ENCODE measurements at regions not wholly inside any gene's neighbourhood (a gene's known extent, or its start where the extent isn't known, plus 50 kb on each side); places are given as distances from the start of the nearest gene placed in this dataset.

DNA sequence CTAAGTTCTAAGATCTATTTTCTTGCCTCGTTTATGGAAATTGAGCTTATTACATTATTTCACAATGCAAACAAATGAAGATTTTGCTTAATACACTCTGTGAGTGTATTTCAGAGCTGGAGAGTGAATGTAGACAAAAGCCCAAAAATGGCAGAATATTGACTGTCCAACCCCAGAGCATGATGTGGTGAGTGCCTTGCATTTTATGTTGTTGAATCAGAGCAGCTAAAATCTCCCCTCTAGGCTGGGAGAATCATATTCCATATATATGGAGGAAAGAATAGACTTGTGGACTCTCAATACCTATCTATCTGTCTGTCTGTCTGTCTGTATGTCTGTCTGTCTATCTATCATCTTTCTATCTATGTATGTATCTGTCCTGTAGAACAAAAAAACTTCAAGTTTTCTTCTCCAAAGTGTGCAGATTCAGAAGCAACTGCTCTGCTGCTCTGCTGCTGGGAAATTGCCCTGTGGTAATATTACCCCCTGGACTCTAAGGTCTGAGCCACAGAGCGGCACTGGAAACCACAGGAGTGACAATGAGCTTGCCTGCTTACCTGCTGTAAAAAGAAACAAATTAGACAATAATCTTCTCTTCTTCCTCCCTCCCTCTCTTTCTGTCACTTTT, 209.4 kb upstream of the PRICKLE1 start:
- peaks cover 0 to 2% of the 10 kb centered on the region in 2 experiments; a peak in 2 of 4 replicates for H3K27me3 ChIP-seq (replicated peaks in 1 of 2; ENCODE audit: control insufficient read depth in 2 of 2, insufficient read depth in 2 of 2, low read length in 1 of 2)
- BruUV-seq (replicated peaks): no TSS peak
- intact Hi-C loops (cut with micrococcal nuclease; ENCODE audit: unreplicated experiment) (no loop called here), in situ Hi-C loops (cut with MboI) (no loop called here)
- POLR2A ChIA-PET: no interaction called here
- 30% methylated on average over 2 of the region's 2 CpGs for WGBS (ENCODE audit: insufficient coverage, insufficient replicate concordance, low lambda C conversion rate, missing lambda C conversion rate)
- H4K20me1 ChIP-seq (ENCODE audit: control insufficient read depth, insufficient read depth): no peaks in the 10 kb centered on the region
- DNase-seq (ENCODE audit: low read depth, low spot score) (no peak), FAIRE-seq (no peak), ATAC-seq (no peak)
- no peaks in the 10 kb centered on the region for H3K4me1 ChIP-seq (ENCODE audit: control insufficient read depth, insufficient read depth, low read length)
- RAD21 ChIA-PET (ENCODE audit: unreplicated experiment): no interaction called here
- CTCF ChIA-PET: no interaction called here
- no peak overlapping the region for H3K4me2 ChIP-seq (ENCODE audit: control insufficient read depth, insufficient read depth)
- no peak for TF ChIP-seq DPF2 (IDR thresholded peaks at IDR 0.05)
- TF ChIP-seq WRNIP1 (IDR thresholded peaks at IDR 0.05; ENCODE audit: borderline replicate concordance, low read depth, low read length): no peak
- TF ChIP-seq CHD4 (IDR thresholded peaks at IDR 0.05): no peak
- no peak for TF ChIP-seq TBL1XR1 (IDR thresholded peaks at IDR 0.05; ENCODE audit: low read depth, low read length)
- TF ChIP-seq NFIC (IDR thresholded peaks at IDR 0.05; ENCODE audit: low read depth, low read length): no peak
- TF ChIP-seq, protein P1, sequence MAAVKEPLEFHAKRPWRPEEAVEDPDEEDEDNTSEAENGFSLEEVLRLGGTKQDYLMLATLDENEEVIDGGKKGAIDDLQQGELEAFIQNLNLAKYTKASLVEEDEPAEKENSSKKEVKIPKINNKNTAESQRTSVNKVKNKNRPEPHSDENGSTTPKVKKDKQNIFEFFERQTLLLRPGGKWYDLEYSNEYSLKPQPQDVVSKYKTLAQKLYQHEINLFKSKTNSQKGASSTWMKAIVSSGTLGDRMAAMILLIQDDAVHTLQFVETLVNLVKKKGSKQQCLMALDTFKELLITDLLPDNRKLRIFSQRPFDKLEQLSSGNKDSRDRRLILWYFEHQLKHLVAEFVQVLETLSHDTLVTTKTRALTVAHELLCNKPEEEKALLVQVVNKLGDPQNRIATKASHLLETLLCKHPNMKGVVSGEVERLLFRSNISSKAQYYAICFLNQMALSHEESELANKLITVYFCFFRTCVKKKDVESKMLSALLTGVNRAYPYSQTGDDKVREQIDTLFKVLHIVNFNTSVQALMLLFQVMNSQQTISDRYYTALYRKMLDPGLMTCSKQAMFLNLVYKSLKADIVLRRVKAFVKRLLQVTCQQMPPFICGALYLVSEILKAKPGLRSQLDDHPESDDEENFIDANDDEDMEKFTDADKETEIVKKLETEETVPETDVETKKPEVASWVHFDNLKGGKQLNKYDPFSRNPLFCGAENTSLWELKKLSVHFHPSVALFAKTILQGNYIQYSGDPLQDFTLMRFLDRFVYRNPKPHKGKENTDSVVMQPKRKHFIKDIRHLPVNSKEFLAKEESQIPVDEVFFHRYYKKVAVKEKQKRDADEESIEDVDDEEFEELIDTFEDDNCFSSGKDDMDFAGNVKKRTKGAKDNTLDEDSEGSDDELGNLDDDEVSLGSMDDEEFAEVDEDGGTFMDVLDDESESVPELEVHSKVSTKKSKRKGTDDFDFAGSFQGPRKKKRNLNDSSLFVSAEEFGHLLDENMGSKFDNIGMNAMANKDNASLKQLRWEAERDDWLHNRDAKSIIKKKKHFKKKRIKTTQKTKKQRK (IDR thresholded peaks at IDR 0.05; ENCODE audit: low read depth, low read length): no peak
- TF ChIP-seq ZZZ3 (IDR thresholded peaks at IDR 0.05; ENCODE audit: control insufficient read depth, insufficient read length, low read depth): no peak
- TF ChIP-seq CREM (IDR thresholded peaks at IDR 0.05; ENCODE audit: low read depth): no peak
- TF ChIP-seq, protein P2, sequence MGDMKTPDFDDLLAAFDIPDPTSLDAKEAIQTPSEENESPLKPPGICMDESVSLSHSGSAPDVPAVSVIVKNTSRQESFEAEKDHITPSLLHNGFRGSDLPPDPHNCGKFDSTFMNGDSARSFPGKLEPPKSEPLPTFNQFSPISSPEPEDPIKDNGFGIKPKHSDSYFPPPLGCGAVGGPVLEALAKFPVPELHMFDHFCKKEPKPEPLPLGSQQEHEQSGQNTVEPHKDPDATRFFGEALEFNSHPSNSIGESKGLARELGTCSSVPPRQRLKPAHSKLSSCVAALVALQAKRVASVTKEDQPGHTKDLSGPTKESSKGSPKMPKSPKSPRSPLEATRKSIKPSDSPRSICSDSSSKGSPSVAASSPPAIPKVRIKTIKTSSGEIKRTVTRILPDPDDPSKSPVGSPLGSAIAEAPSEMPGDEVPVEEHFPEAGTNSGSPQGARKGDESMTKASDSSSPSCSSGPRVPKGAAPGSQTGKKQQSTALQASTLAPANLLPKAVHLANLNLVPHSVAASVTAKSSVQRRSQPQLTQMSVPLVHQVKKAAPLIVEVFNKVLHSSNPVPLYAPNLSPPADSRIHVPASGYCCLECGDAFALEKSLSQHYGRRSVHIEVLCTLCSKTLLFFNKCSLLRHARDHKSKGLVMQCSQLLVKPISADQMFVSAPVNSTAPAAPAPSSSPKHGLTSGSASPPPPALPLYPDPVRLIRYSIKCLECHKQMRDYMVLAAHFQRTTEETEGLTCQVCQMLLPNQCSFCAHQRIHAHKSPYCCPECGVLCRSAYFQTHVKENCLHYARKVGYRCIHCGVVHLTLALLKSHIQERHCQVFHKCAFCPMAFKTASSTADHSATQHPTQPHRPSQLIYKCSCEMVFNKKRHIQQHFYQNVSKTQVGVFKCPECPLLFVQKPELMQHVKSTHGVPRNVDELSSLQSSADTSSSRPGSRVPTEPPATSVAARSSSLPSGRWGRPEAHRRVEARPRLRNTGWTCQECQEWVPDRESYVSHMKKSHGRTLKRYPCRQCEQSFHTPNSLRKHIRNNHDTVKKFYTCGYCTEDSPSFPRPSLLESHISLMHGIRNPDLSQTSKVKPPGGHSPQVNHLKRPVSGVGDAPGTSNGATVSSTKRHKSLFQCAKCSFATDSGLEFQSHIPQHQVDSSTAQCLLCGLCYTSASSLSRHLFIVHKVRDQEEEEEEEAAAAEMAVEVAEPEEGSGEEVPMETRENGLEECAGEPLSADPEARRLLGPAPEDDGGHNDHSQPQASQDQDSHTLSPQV (IDR thresholded peaks at IDR 0.05): no peak
- H3K36me3 ChIP-seq (ENCODE audit: control insufficient read depth in 2 of 2, insufficient read depth in 2 of 2, low read length in 1 of 2): no peaks in the 10 kb centered on the region
- H3K4me3 ChIP-seq: no peak overlapping the region
- no peak overlapping the region for H2AFZ ChIP-seq (ENCODE audit: control insufficient read depth, low read depth, low read length)
- SMC1A ChIA-PET (ENCODE audit: uncharacterized antibody, unreplicated experiment): no interaction called here
- no peaks in the 10 kb centered on the region for H3K9me3 ChIP-seq (replicated peaks; ENCODE audit: control insufficient read depth, insufficient read depth, low read length)
- no peak overlapping the region for H3K9ac ChIP-seq (ENCODE audit: control insufficient read depth, insufficient read depth, low read length)
- no peaks in the 10 kb centered on the region for H3K79me2 ChIP-seq (ENCODE audit: control insufficient read depth, insufficient read depth, low read length)
- no peak overlapping the region for H3K27ac ChIP-seq (ENCODE audit: control insufficient read depth, insufficient read depth)

Measured in GM12878 (cell line).